Uterus (tissue), 3 donors: ENCODE measurements at regions not wholly inside any gene's neighbourhood (a gene's known extent, or its start where the extent isn't known, plus 50 kb on each side); places are given as distances from the start of the nearest gene placed in this dataset.

Source experiments
- DNase-seq, 2 donors: peaks; one replicate each; pipeline ENCODE4 v3.0.0-alpha.2; 2019 to 2020
- H3K27ac ChIP-seq, 2 donors: fragments of 200-600 bp; sonication (generic); 1 replicate in 1 of 2; 2 replicates in 1 of 2; pipeline ENCODE4 v1.5.1; 2016 to 2018
- H3K27me3 ChIP-seq, 2 donors: fragments of 200-600 bp; sonication (generic); one replicate each; pipeline ENCODE4 v1.5.1; 2018 to 2019; ENCODE audit warnings: control low read depth in 1 of 2
- H3K36me3 ChIP-seq, 2 donors: fragments of 200-600 bp; sonication (generic); one replicate each; pipeline ENCODE4 v1.5.1; 2019; ENCODE audit warnings: control low read depth in 1 of 2
- H3K4me1 ChIP-seq, 2 donors: fragments of 200-600 bp; sonication (generic); one replicate each; pipeline ENCODE4 v1.5.1; 2018 to 2019; ENCODE audit warnings: control low read depth in 1 of 2
- H3K4me3 ChIP-seq, 2 donors: fragments of 200-600 bp; sonication (generic); 1 replicate in 1 of 2; 2 replicates in 1 of 2; pipeline ENCODE4 v1.5.1; 2018 to 2019; ENCODE audit warnings: mild to moderate bottlenecking in 1 of 2
- H3K9me3 ChIP-seq, 2 donors: fragments of 200-600 bp; sonication (generic); one replicate each; pipeline ENCODE4 v1.5.1; 2019; ENCODE audit warnings: control low read depth in 1 of 2
- POLR2A ChIP-seq, 2 donors: fragments of 450-650 bp; IDR thresholded peaks; one replicate each; pipeline ENCODE4 v1.6.1; 2016; ENCODE audit warnings: antibody characterized with exemption in 2 of 2, mild to moderate bottlenecking in 1 of 2, moderate library complexity in 1 of 2
- intact Hi-C: fragments of 100-400 bp; cut with DNase I; formaldehyde crosslinking; loops from one replicate; pipeline ENCODE4 v1.15.1; 2023; ENCODE audit warnings: low total_unique reads
- TF ChIP-seq, protein P1 (sequence below), 4 experiments: fragments of 200-600 bp in 2 of 4; fragments of 450-650 bp in 2 of 4; sonication (generic) in 2 of 4; IDR thresholded peaks; one replicate each; pipeline ENCODE4 v1.5.1; 2016 to 2019; ENCODE audit warnings: antibody characterized with exemption in 4 of 4, mild to moderate bottlenecking in 2 of 4, moderate library complexity in 1 of 4
- donor health status: DM: yes; HTN: yes; CAD: no.

GRCh38 chr12:125657681-125658080 lies 592.4 kb downstream of the AACS start:
- H3K4me1 ChIP-seq, result no peaks in the 10 kb centered on the region
- no peak overlapping the region for H3K27ac ChIP-seq
- DNase-seq, result no peak
- no peak overlapping the region for H3K4me3 ChIP-seq
- no peaks in the 10 kb centered on the region for H3K9me3 ChIP-seq
- no peaks in the 10 kb centered on the region for H3K36me3 ChIP-seq
- TF ChIP-seq POLR2A (IDR thresholded peaks at IDR 0.05), result no peak
- TF ChIP-seq, protein P1, sequence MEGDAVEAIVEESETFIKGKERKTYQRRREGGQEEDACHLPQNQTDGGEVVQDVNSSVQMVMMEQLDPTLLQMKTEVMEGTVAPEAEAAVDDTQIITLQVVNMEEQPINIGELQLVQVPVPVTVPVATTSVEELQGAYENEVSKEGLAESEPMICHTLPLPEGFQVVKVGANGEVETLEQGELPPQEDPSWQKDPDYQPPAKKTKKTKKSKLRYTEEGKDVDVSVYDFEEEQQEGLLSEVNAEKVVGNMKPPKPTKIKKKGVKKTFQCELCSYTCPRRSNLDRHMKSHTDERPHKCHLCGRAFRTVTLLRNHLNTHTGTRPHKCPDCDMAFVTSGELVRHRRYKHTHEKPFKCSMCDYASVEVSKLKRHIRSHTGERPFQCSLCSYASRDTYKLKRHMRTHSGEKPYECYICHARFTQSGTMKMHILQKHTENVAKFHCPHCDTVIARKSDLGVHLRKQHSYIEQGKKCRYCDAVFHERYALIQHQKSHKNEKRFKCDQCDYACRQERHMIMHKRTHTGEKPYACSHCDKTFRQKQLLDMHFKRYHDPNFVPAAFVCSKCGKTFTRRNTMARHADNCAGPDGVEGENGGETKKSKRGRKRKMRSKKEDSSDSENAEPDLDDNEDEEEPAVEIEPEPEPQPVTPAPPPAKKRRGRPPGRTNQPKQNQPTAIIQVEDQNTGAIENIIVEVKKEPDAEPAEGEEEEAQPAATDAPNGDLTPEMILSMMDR (IDR thresholded peaks at IDR 0.05), result no peak
- no peaks in the 10 kb centered on the region for H3K27me3 ChIP-seq
- intact Hi-C loops, result no loop called here

DNA sequence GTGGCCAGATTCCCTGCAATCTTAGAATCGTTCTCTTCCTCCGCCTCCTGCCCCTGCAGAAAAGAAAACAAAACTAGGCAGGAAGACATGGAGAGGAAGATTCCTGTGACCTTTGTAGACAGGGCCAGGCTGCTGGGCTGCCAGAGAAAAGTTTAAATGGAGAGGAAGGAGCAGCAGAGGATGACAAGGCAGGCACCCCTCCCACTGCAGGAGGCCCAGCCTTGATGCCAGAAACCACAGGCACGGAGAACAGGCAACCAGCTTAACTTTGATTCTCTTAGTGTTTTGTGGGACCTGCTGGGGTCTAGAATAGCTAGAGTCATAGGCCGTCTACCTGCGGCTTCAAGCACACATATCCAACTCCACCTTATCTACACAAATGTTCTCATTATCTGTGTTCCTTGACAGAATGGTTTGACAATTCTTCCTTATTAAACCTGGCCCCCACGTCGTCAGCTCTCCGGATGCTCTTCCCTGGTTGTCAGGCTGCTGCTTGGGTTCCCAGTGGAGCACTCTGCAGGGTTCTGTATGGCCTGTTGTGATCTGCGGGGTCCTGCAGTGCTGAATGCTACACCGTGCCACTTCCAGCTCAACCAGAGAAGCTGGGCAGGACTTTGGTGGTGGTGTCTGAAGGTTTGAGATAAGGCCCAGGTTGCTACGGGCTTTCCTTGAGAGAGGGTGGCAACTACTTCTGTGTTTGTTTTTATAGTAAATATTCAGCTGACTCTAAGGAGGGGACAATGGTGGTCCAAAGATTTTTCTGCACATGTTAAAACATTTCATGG lies 609.5 kb downstream of the AACS start:
- no peak overlapping the region for H3K4me3 ChIP-seq
- no peak for DNase-seq
- no peaks in the 10 kb centered on the region for H3K27me3 ChIP-seq
- intact Hi-C loops, result no loop called here
- H3K9me3 ChIP-seq, result no peaks in the 10 kb centered on the region
- no peak overlapping the region for H3K27ac ChIP-seq
- TF ChIP-seq POLR2A (IDR thresholded peaks at IDR 0.05), result no peak
- TF ChIP-seq, protein P1 (IDR thresholded peaks at IDR 0.05), result no peak
- H3K4me1 ChIP-seq, result no peaks in the 10 kb centered on the region
- no peaks in the 10 kb centered on the region for H3K36me3 ChIP-seq

- TF ChIP-seq, protein P1 (IDR thresholded peaks at IDR 0.05), result no peak
- no peak for TF ChIP-seq POLR2A (IDR thresholded peaks at IDR 0.05)
- no peaks in the 10 kb centered on the region for H3K9me3 ChIP-seq
- no peak for DNase-seq
- no peaks in the 10 kb centered on the region for H3K36me3 ChIP-seq
- no peak overlapping the region for H3K27ac ChIP-seq
- no peaks in the 10 kb centered on the region for H3K27me3 ChIP-seq
- no peaks in the 10 kb centered on the region for H3K4me1 ChIP-seq
- intact Hi-C loops, result no loop called here
- no peak overlapping the region for H3K4me3 ChIP-seq
Observed at GRCh38 chr12:125676366-125676765, 611.1 kb downstream of the AACS start.

- Histone ChIP-seq H3K9me3 (no peaks in the 10 kb centered on the region), H3K36me3 (no peaks in the 10 kb centered on the region), H3K27me3 (no peaks in the 10 kb centered on the region), H3K27ac (no peak overlapping the region), H3K4me1 (no peaks in the 10 kb centered on the region), H3K4me3 (no peak overlapping the region)
- no peak for DNase-seq
- TF ChIP-seq POLR2A (IDR thresholded peaks at IDR 0.05), result no peak
- TF ChIP-seq, protein P1 (IDR thresholded peaks at IDR 0.05), result no peak
- intact Hi-C loops, result no loop called here
Observed at GRCh38 chr12:125677829-125678228, 612.6 kb downstream of the AACS start.

DNA sequence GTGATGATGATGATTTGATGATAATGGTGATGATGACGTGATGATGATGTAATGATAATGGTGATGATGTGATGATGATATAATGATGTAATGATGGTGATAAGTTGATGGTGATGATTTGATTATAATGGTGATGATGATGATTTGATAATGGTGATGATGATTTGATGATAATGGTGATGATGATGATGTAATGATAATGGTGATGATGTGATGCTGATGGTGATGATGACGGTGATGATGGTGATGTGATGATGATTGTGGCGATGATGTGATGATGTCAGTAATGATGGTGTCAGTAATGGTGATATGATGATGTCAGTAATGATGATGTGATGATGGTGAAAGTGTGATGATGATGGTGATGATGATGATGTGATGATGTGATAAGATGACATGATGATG lies 613.4 kb downstream of the AACS start:
- no peak for DNase-seq
- TF ChIP-seq POLR2A (IDR thresholded peaks at IDR 0.05), result no peak
- TF ChIP-seq, protein P1 (IDR thresholded peaks at IDR 0.05), result no peak
- Histone ChIP-seq H3K27ac (no peak overlapping the region), H3K4me1 (no peaks in the 10 kb centered on the region), H3K9me3 (no peaks in the 10 kb centered on the region), H3K4me3 (no peak overlapping the region), H3K36me3 (no peaks in the 10 kb centered on the region), H3K27me3 (no peaks in the 10 kb centered on the region)
- intact Hi-C loops, result no loop called here
